Ishikawa (cell line): ENCODE measurements at regions not wholly inside any gene's neighbourhood (a gene's known extent, or its start where the extent isn't known, plus 50 kb on each side); places are given as distances from the start of the nearest gene placed in this dataset.

Experiments used
- CEBPB ChIP-seq: IDR thresholded peaks from 2 replicates; pipeline ENCODE4 v1.6.1; 2012
- CREB1 ChIP-seq: IDR thresholded peaks from 2 replicates; pipeline ENCODE4 v1.6.1; 2012; ENCODE audit warnings: low read depth
- EGR1 ChIP-seq: IDR thresholded peaks from 2 replicates; pipeline ENCODE4 v1.6.1; 2012
- EP300 ChIP-seq: IDR thresholded peaks from 2 replicates; pipeline ENCODE4 v1.6.1; 2012; ENCODE audit warnings: borderline replicate concordance
- FOXM1 ChIP-seq: IDR thresholded peaks from 2 replicates; pipeline ENCODE4 v1.6.1; 2012; ENCODE audit warnings: low read depth, borderline replicate concordance
- MAX ChIP-seq: IDR thresholded peaks from 2 replicates; pipeline ENCODE4 v1.6.1; 2012
- NFIC ChIP-seq: IDR thresholded peaks from 2 replicates; pipeline ENCODE4 v1.6.1; 2012
- RAD21 ChIP-seq: IDR thresholded peaks from 2 replicates; pipeline ENCODE4 v1.6.1; 2012; ENCODE audit warnings: low read depth
- REST ChIP-seq: IDR thresholded peaks from 2 replicates; pipeline ENCODE4 v1.6.1; 2012; ENCODE audit warnings: low read depth, mild to moderate bottlenecking
- TAF1 ChIP-seq: IDR thresholded peaks from 2 replicates; pipeline ENCODE4 v1.6.1; 2012; ENCODE audit warnings: low read depth, mild to moderate bottlenecking
- TCF12 ChIP-seq: IDR thresholded peaks from 2 replicates; pipeline ENCODE4 v1.6.1; 2012; ENCODE audit warnings: low read depth
- TEAD4 ChIP-seq: IDR thresholded peaks from 2 replicates; pipeline ENCODE4 v1.6.1; 2012
- YY1 ChIP-seq: IDR thresholded peaks from 2 replicates; pipeline ENCODE4 v1.6.1; 2012; ENCODE audit warnings: low read depth
- ZBTB7A ChIP-seq: IDR thresholded peaks from 2 replicates; pipeline ENCODE4 v1.6.1; 2012; ENCODE audit warnings: low read depth
- TF ChIP-seq, protein P1 (sequence below): IDR thresholded peaks from 2 replicates; pipeline ENCODE4 v1.6.1; 2012

GRCh38 chr5:154117930-154118329 is 72.6 kb upstream of the GALNT10 start:
- TF ChIP-seq REST (no peak), RAD21 (no peak), EP300 (no peak), CREB1 (no peak), CEBPB (no peak), YY1 (no peak), NFIC (no peak), ZBTB7A (no peak), TEAD4 (no peak), FOXM1 (no peak), EGR1 (no peak), TCF12 (no peak), TAF1 (no peak), MAX (no peak)
- TF ChIP-seq, protein P1, sequence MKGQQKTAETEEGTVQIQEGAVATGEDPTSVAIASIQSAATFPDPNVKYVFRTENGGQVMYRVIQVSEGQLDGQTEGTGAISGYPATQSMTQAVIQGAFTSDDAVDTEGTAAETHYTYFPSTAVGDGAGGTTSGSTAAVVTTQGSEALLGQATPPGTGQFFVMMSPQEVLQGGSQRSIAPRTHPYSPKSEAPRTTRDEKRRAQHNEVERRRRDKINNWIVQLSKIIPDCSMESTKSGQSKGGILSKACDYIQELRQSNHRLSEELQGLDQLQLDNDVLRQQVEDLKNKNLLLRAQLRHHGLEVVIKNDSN, result no peak

- TF ChIP-seq TEAD4 (no peak), REST (no peak)
Measured at GRCh38 chr5:154118385-154118784, 72.1 kb upstream of the GALNT10 start.

- TF ChIP-seq YY1 (no peak), TEAD4 (peak; percentile 85), TAF1 (no peak), REST (no peak), ZBTB7A (no peak), CEBPB (no peak; the same call in 1 of the 2 replicates), FOXM1 (no peak; the same call in 1 of the 2 replicates), NFIC (peak; percentile 56), RAD21 (peak; percentile 15; the same call in 1 of the 2 replicates), EGR1 (0 out of 2 replicates have a peak, but pooled peaks have one; percentile 48), EP300 (peak; percentile 73), TCF12 (no peak), MAX (no peak; the same call in 1 of the 2 replicates), CREB1 (no peak)
- TF ChIP-seq, protein P1, result peak; percentile 91
Measured at GRCh38 chr5:154118893-154119336, 71.6 kb upstream of the GALNT10 start.

GRCh38 chr5:154129013-154129412 is 61.5 kb upstream of the GALNT10 start:
- TF ChIP-seq FOXM1 (no peak), ZBTB7A (no peak), MAX (no peak), TEAD4 (no peak), TCF12 (no peak), EP300 (no peak), RAD21 (no peak), REST (no peak)
